ENCODE measurements at regions not wholly inside any gene's neighbourhood (a gene's known extent, or its start where the extent isn't known, plus 50 kb on each side); places are given as distances from the start of the nearest gene placed in this dataset.

DNA sequence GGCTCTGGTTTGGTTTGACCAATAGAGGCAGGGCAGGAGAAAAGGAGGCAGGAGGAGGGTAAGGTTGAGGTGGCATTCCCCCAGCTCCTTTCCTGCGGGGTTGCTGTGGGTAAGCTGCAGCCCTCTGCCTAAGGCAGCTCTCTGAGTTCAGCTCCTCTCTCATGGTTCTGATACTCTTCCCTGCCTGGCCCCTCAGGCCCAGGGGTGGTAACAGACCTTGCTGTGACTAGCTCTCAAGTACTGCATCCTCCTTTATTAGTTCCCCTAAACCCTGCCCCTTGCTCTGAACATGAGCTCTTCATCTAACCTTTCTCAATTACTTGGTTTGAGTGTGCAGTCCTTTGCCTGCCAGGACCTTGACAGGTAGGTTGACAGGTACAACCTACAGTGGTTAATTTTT lies 205.5 kb downstream of the SLC4A3 start:
- TF ChIP-seq, protein P1, sequence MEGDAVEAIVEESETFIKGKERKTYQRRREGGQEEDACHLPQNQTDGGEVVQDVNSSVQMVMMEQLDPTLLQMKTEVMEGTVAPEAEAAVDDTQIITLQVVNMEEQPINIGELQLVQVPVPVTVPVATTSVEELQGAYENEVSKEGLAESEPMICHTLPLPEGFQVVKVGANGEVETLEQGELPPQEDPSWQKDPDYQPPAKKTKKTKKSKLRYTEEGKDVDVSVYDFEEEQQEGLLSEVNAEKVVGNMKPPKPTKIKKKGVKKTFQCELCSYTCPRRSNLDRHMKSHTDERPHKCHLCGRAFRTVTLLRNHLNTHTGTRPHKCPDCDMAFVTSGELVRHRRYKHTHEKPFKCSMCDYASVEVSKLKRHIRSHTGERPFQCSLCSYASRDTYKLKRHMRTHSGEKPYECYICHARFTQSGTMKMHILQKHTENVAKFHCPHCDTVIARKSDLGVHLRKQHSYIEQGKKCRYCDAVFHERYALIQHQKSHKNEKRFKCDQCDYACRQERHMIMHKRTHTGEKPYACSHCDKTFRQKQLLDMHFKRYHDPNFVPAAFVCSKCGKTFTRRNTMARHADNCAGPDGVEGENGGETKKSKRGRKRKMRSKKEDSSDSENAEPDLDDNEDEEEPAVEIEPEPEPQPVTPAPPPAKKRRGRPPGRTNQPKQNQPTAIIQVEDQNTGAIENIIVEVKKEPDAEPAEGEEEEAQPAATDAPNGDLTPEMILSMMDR (IDR thresholded peaks at IDR 0.05) = no peak
- TF ChIP-seq POLR2A (IDR thresholded peaks at IDR 0.05) = no peak
- no peak for TF ChIP-seq EP300 (IDR thresholded peaks at IDR 0.05)
